ENCODE measurements at regions not wholly inside any gene's neighbourhood (a gene's known extent, or its start where the extent isn't known, plus 50 kb on each side); places are given as distances from the start of the nearest gene placed in this dataset.

DNA sequence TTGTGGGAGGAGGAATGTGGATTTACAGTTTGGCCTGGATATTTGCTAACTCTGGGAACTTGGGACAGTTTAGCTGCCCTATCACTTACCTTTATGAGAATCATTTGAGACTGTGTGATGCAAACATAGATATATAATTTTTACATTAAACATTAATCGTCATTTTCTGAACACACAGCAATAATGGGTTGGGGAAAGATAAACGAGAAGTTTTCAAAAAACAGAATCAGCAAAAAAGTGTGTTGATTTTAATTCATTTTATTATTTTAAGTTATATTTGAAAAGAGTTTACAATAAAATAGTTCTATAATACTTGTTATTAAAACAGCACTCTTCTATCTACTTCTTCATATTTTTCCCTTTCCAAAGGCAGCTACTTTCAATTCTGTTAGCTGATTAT is 813.3 kb downstream of the SLC4A3 start:
- no peaks in the 10 kb centered on the region for H3K36me3 ChIP-seq (ENCODE audit: control insufficient read depth, insufficient read depth, low read length)
- H3K4me1 ChIP-seq (ENCODE audit: control insufficient read depth, insufficient read depth, low read length, poor library complexity, severe bottlenecking), result no peaks in the 10 kb centered on the region
- no peak overlapping the region for H3K4me3 ChIP-seq (ENCODE audit: extremely low read depth, insufficient read depth, low read length, poor library complexity, severe bottlenecking)
- H3K9me3 ChIP-seq (ENCODE audit: control insufficient read depth, low read length), result no peaks in the 10 kb centered on the region
- no peak overlapping the region for H3K27ac ChIP-seq (ENCODE audit: low read depth, low read length, severe bottlenecking)
- no CpG with 5 or more reads among the region's 2 CpGs for WGBS, 2 experiments (ENCODE audit: insufficient coverage in 2 of 2)

GRCh38 chr2:220441404-220441803 is 814.0 kb downstream of the SLC4A3 start:
- Histone ChIP-seq H3K4me3 (ENCODE audit: extremely low read depth, insufficient read depth, low read length, poor library complexity, severe bottlenecking) (no peak overlapping the region), H3K4me1 (ENCODE audit: control insufficient read depth, insufficient read depth, low read length, poor library complexity, severe bottlenecking) (no peaks in the 10 kb centered on the region), H3K9me3 (ENCODE audit: control insufficient read depth, low read length) (no peaks in the 10 kb centered on the region), H3K36me3 (ENCODE audit: control insufficient read depth, insufficient read depth, low read length) (no peaks in the 10 kb centered on the region), H3K27ac (ENCODE audit: low read depth, low read length, severe bottlenecking) (no peak overlapping the region)
- WGBS, 2 experiments (ENCODE audit: insufficient coverage in 2 of 2), result 100% methylated on average over 2 of the region's 3 CpGs; no CpG with 5 or more reads in 1 of the 2 experiments

- 90% methylated on average over 2 to 3 of the region's 3 CpGs for WGBS, 2 experiments (ENCODE audit: insufficient coverage in 2 of 2)
- Histone ChIP-seq H3K27ac (ENCODE audit: low read depth, low read length, severe bottlenecking) (no peak overlapping the region), H3K4me3 (ENCODE audit: extremely low read depth, insufficient read depth, low read length, poor library complexity, severe bottlenecking) (no peak overlapping the region), H3K36me3 (ENCODE audit: control insufficient read depth, insufficient read depth, low read length) (no peaks in the 10 kb centered on the region), H3K9me3 (ENCODE audit: control insufficient read depth, low read length) (no peaks in the 10 kb centered on the region), H3K4me1 (ENCODE audit: control insufficient read depth, insufficient read depth, low read length, poor library complexity, severe bottlenecking) (no peaks in the 10 kb centered on the region)
Measured at GRCh38 chr2:220442012-220442411, 814.6 kb downstream of the SLC4A3 start.

GRCh38 chr2:220445429-220446105 is 818.1 kb downstream of the SLC4A3 start:
- Histone ChIP-seq H3K4me1 (ENCODE audit: control insufficient read depth, insufficient read depth, low read length, poor library complexity, severe bottlenecking) (no peaks in the 10 kb centered on the region), H3K27ac (ENCODE audit: low read depth, low read length, severe bottlenecking) (no peak overlapping the region), H3K9me3 (ENCODE audit: control insufficient read depth, low read length) (no peaks in the 10 kb centered on the region), H3K4me3 (ENCODE audit: extremely low read depth, insufficient read depth, low read length, poor library complexity, severe bottlenecking) (no peak overlapping the region), H3K36me3 (ENCODE audit: control insufficient read depth, insufficient read depth, low read length) (no peaks in the 10 kb centered on the region)
- 80% methylated on average over 1 of the region's 2 CpGs; no CpG with 5 or more reads in 1 of the 2 experiments for WGBS, 2 experiments (ENCODE audit: insufficient coverage in 2 of 2)

DNA sequence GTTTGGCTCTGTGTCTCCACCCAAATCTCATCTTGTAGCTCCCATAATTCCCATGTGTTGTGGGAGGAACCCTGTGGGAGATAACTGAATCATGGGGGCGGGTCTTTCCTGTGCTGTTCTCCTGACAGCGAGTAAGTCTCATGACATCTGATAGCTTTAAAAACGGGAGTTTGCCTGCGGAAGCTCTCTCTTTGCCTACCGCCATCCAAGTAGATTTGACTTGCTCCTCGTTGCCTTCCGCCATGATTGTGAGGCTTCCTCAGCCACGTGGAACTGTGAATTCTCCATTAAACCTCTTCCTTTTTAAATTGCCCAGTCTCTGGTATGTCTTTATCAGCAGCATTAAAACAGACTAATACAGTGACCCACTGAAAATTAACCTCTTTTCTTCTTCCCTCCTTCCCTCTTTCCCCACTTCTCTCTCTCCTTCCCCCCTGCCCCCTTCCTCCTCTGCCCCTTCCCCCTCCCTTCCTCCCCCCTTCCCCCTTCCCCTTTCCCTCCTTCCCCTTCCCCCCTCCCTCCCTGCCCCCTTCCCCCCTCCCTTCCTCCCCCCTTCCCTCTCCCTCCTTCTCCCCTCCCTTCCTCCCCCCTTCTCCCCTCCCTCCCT is 818.8 kb downstream of the SLC4A3 start:
- H3K9me3 ChIP-seq (ENCODE audit: control insufficient read depth, low read length), result no peaks in the 10 kb centered on the region
- no peaks in the 10 kb centered on the region for H3K4me1 ChIP-seq (ENCODE audit: control insufficient read depth, insufficient read depth, low read length, poor library complexity, severe bottlenecking)
- no peak overlapping the region for H3K27ac ChIP-seq (ENCODE audit: low read depth, low read length, severe bottlenecking)
- no peak overlapping the region for H3K4me3 ChIP-seq (ENCODE audit: extremely low read depth, insufficient read depth, low read length, poor library complexity, severe bottlenecking)
- 85 to 89% methylated on average over 8 of the region's 8 CpGs for WGBS, 2 experiments (ENCODE audit: insufficient coverage in 2 of 2)
- no peaks in the 10 kb centered on the region for H3K36me3 ChIP-seq (ENCODE audit: control insufficient read depth, insufficient read depth, low read length)

- Histone ChIP-seq H3K36me3 (ENCODE audit: control insufficient read depth, insufficient read depth, low read length) (no peaks in the 10 kb centered on the region), H3K4me1 (ENCODE audit: control insufficient read depth, insufficient read depth, low read length, poor library complexity, severe bottlenecking) (no peaks in the 10 kb centered on the region), H3K4me3 (ENCODE audit: extremely low read depth, insufficient read depth, low read length, poor library complexity, severe bottlenecking) (no peak overlapping the region), H3K9me3 (ENCODE audit: control insufficient read depth, low read length) (no peaks in the 10 kb centered on the region), H3K27ac (ENCODE audit: low read depth, low read length, severe bottlenecking) (no peak overlapping the region)
- no CpG with 5 or more reads among the region's 2 CpGs for WGBS, 2 experiments (ENCODE audit: insufficient coverage in 2 of 2)
Measured at GRCh38 chr2:220450846-220451245, 823.4 kb downstream of the SLC4A3 start.

DNA sequence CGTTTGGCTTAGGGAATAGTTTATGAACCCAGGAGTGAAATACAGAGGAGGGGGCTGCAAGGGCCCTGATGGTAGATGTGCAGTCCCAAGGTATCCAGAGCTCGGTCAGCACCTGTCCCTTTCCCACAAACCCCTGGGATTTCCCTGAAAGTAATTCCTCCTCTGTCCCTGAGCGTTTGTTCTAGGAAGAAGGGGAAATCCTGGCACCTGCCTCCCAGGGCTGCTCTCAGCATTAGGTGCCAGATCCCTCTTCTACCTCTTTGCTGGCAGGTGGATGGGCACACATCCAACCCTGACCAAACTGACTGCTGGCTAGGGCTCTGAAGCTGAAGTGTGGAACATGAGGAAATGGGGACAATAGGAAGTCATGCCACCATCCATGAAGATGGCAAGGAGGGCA is 824.0 kb downstream of the SLC4A3 start:
- Histone ChIP-seq H3K9me3 (ENCODE audit: control insufficient read depth, low read length) (no peaks in the 10 kb centered on the region), H3K4me1 (ENCODE audit: control insufficient read depth, insufficient read depth, low read length, poor library complexity, severe bottlenecking) (no peaks in the 10 kb centered on the region), H3K36me3 (ENCODE audit: control insufficient read depth, insufficient read depth, low read length) (no peaks in the 10 kb centered on the region), H3K4me3 (ENCODE audit: extremely low read depth, insufficient read depth, low read length, poor library complexity, severe bottlenecking) (no peak overlapping the region), H3K27ac (ENCODE audit: low read depth, low read length, severe bottlenecking) (no peak overlapping the region)
- 83 to 100% methylated on average over 1 to 3 of the region's 3 CpGs for WGBS, 2 experiments (ENCODE audit: insufficient coverage in 2 of 2)

DNA sequence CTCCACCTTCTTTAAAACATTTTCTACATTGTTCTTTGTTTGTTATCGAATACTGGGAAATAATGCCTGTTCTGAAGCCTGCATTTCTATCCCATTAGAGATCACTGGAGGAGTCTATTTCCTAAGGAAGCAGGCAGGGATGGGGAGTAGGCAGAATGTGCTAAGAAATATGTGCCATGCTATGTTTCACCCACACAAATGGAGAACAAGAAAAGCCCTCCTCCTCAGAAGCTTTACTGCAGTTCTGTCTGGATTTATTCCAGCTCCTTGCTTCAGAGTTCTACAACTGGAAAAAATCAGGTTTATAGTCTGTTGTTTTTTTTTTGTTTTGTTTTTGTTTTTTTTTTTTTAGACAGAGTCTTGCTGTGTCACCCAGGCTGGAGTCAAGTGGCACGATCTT is 825.1 kb downstream of the SLC4A3 start:
- no peaks in the 10 kb centered on the region for H3K36me3 ChIP-seq (ENCODE audit: control insufficient read depth, insufficient read depth, low read length)
- H3K27ac ChIP-seq (ENCODE audit: low read depth, low read length, severe bottlenecking), result no peak overlapping the region
- no peaks in the 10 kb centered on the region for H3K4me1 ChIP-seq (ENCODE audit: control insufficient read depth, insufficient read depth, low read length, poor library complexity, severe bottlenecking)
- H3K9me3 ChIP-seq (ENCODE audit: control insufficient read depth, low read length), result no peaks in the 10 kb centered on the region
- WGBS, 2 experiments (ENCODE audit: insufficient coverage in 2 of 2), result 43% methylated on average over 1 of the region's 2 CpGs; no CpG with 5 or more reads in 1 of the 2 experiments
- H3K4me3 ChIP-seq (ENCODE audit: extremely low read depth, insufficient read depth, low read length, poor library complexity, severe bottlenecking), result no peak overlapping the region

DNA sequence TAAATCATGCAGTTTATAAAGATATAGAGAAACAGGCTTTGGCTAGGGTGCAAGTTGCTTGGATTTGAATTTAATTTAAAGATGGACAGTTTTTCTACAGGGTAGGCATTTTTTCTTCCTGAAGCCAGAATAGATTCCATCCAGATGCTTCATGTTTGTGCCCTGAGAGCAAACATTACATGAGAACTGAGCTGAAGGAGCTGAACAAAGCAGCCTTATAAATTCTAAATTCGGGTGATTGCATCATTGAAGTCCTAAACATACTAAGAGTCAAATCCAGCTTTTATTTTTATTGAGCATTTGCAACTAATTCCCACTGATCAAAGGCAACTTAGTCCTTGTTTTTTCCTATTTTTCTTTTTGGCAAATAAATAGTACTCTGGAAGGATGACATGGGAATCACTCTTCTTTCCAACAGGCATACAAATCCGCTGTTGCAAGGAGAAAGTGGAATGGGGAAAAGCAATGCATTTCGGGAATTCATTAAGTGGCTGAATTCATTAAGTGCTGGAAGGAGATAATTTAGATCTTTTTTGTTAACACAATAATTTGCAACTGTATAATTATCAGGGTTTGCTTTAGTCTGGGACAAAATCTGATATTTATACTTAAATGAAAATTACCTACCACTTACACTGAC is 828.0 kb downstream of the SLC4A3 start:
- WGBS, 2 experiments (ENCODE audit: insufficient coverage in 2 of 2), result 80 to 88% methylated on average over 1 of the region's 3 CpGs
- no peaks in the 10 kb centered on the region for H3K9me3 ChIP-seq (ENCODE audit: control insufficient read depth, low read length)
- no peak overlapping the region for H3K4me3 ChIP-seq (ENCODE audit: extremely low read depth, insufficient read depth, low read length, poor library complexity, severe bottlenecking)
- H3K36me3 ChIP-seq (ENCODE audit: control insufficient read depth, insufficient read depth, low read length), result no peaks in the 10 kb centered on the region
- no peaks in the 10 kb centered on the region for H3K4me1 ChIP-seq (ENCODE audit: control insufficient read depth, insufficient read depth, low read length, poor library complexity, severe bottlenecking)
- H3K27ac ChIP-seq (ENCODE audit: low read depth, low read length, severe bottlenecking), result no peak overlapping the region

DNA sequence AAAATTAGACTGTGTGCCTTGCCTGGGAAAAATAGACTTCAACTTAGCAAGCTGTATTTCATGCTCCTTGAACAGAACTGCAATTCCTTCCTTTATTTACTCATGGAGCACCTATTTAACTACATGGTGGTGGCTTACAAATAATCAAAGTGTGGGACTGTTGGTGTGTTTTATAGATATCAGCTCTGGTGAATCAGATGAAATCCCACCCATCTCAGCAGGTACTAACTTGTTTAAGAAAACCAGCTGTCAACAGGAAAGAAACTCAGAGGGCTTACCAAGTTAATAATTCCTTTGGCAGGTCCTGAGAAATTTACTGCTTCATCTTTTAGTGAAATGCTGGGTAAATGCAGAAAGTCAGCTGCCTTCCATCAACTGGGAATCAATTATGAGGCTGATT is 830.6 kb downstream of the SLC4A3 start:
- H3K36me3 ChIP-seq (ENCODE audit: control insufficient read depth, insufficient read depth, low read length), result no peaks in the 10 kb centered on the region

More for the DNA sequence above, 830.6 kb downstream of the SLC4A3 start:
- no peak overlapping the region for H3K27ac ChIP-seq (ENCODE audit: low read depth, low read length, severe bottlenecking)
- no peak overlapping the region for H3K4me3 ChIP-seq (ENCODE audit: extremely low read depth, insufficient read depth, low read length, poor library complexity, severe bottlenecking)
- H3K9me3 ChIP-seq (ENCODE audit: control insufficient read depth, low read length), result no peaks in the 10 kb centered on the region
- H3K4me1 ChIP-seq (ENCODE audit: control insufficient read depth, insufficient read depth, low read length, poor library complexity, severe bottlenecking), result no peaks in the 10 kb centered on the region

Data from mesodermal cell (in vitro differentiated cells).